Stimulated activated CD8-positive, alpha-beta memory T cell treated with anti-CD3 and anti-CD28 coated beads, Interleukin-15, amount 100 ng/mL, for 4 hours (primary cell): ENCODE measurements at regions not wholly inside any gene's neighbourhood (a gene's known extent, or its start where the extent isn't known, plus 50 kb on each side); places are given as distances from the start of the nearest gene placed in this dataset.
"Not testable (repeated sequence)": the region's sequence is repeated elsewhere in the genome, so short reads cannot be mapped to it uniquely, and the experiment has no call there.

Experiments
- DNase-seq, 2 donors: peaks; one replicate each; pipeline ENCODE4 v3.0.0-alpha.2; 2020; ENCODE audit warnings: low read depth in 2 of 2

- no peak for DNase-seq
Measured at GRCh38 chr5:42242210-42242609, 181.0 kb upstream of the GHR start.

- no peak for DNase-seq
Measured at GRCh38 chr5:42242881-42243485, 180.3 kb upstream of the GHR start.

- DNase-seq = no peak
Measured at GRCh38 chr5:42252306-42252705, 170.9 kb upstream of the GHR start.

- DNase-seq = not testable (repeated sequence)
Measured at GRCh38 chr5:42259914-42260313, 163.3 kb upstream of the GHR start.

GRCh38 chr5:42267091-42267490 is 156.1 kb upstream of the GHR start:
- no peak for DNase-seq

GRCh38 chr5:42268170-42268569 is 155.1 kb upstream of the GHR start:
- not testable (repeated sequence) for DNase-seq

- DNase-seq = no peak
Measured at GRCh38 chr5:42268630-42269029, 154.6 kb upstream of the GHR start.

GRCh38 chr5:42270771-42271170 is 152.5 kb upstream of the GHR start:
- no peak for DNase-seq

GRCh38 chr5:42274913-42275312 is 148.3 kb upstream of the GHR start:
- no peak for DNase-seq

- no peak for DNase-seq
Measured at GRCh38 chr5:42277293-42277692, 145.9 kb upstream of the GHR start.

- no peak for DNase-seq
Measured at GRCh38 chr5:42284584-42284983, 138.7 kb upstream of the GHR start.

GRCh38 chr5:42285230-42285629 is 138.0 kb upstream of the GHR start:
- no peak for DNase-seq

GRCh38 chr5:42300496-42300895 is 122.7 kb upstream of the GHR start:
- DNase-seq = no peak

GRCh38 chr5:42301349-42301748 is 121.9 kb upstream of the GHR start:
- no peak for DNase-seq

- DNase-seq = no peak
Measured at GRCh38 chr5:42302186-42302585, 121.1 kb upstream of the GHR start.

GRCh38 chr5:42306287-42306686 is 117.0 kb upstream of the GHR start:
- no peak for DNase-seq

- no peak for DNase-seq
Measured at GRCh38 chr5:42309865-42310264, 113.4 kb upstream of the GHR start.

- DNase-seq = no peak
Measured at GRCh38 chr5:42315214-42315613, 108.0 kb upstream of the GHR start.

- DNase-seq = no peak
Measured at GRCh38 chr5:42317575-42317974, 105.7 kb upstream of the GHR start.

- DNase-seq = not testable (repeated sequence)
Measured at GRCh38 chr5:42319546-42319945, 103.7 kb upstream of the GHR start.

GRCh38 chr5:42321785-42322184 is 101.5 kb upstream of the GHR start:
- no peak for DNase-seq

GRCh38 chr5:42337143-42337542 is 86.1 kb upstream of the GHR start:
- no peak for DNase-seq

- DNase-seq = no peak
Measured at GRCh38 chr5:42337607-42338006, 85.6 kb upstream of the GHR start.

GRCh38 chr5:42338136-42338535 is 85.1 kb upstream of the GHR start:
- no peak for DNase-seq
